CD4-positive, CD25-positive, alpha-beta regulatory T cell (primary cell): ENCODE measurements at regions not wholly inside any gene's neighbourhood (a gene's known extent, or its start where the extent isn't known, plus 50 kb on each side); places are given as distances from the start of the nearest gene placed in this dataset.

Experiments
- ATAC-seq, 2 donors: fragments of 150-1000 bp; cut with Tn5 transposase; one replicate each; pipeline ENCODE4 v1.10.0; 2021; ENCODE audit warnings: low read depth in 2 of 2, moderate number of reproducible peaks in 2 of 2, moderate library complexity in 1 of 2
- DNase-seq, 3 donors: peaks; one replicate each; pipeline versions ENCODE4 v3.0.0 to v3.0.0-alpha.2; 2012 to 2022; ENCODE audit warnings: mixed read lengths in 1 of 3
- H3K27ac ChIP-seq: one replicate; pipeline ENCODE4 v1.7.0; 2013; ENCODE audit warnings: mild to moderate bottlenecking, low read length; ENCODE audit not compliant: insufficient read depth, poor library complexity, severe bottlenecking
- H3K27me3 ChIP-seq: one replicate; pipeline ENCODE4 v1.7.0; 2013; ENCODE audit warnings: low read length; ENCODE audit not compliant: control insufficient read depth, insufficient read depth
- H3K36me3 ChIP-seq: one replicate; pipeline ENCODE4 v1.7.0; 2013; ENCODE audit warnings: mild to moderate bottlenecking, low read length, moderate library complexity; ENCODE audit not compliant: control insufficient read depth, insufficient read depth
- H3K4me1 ChIP-seq: 2 replicates; pipeline ENCODE4 v1.7.0; 2013; ENCODE audit warnings: mild to moderate bottlenecking, low read length; ENCODE audit not compliant: insufficient read depth, control insufficient read depth, poor library complexity, severe bottlenecking
- H3K4me3 ChIP-seq: one replicate; pipeline ENCODE4 v1.7.0; 2013; ENCODE audit warnings: low read depth, mild to moderate bottlenecking, low read length, moderate library complexity
- H3K9me3 ChIP-seq, 2 experiments: 1 replicate in 1 of 2; 2 replicates in 1 of 2; pipeline ENCODE4 v1.7.0; 2013; ENCODE audit warnings: low read length in 2 of 2, mild to moderate bottlenecking in 1 of 2, moderate library complexity in 1 of 2; ENCODE audit not compliant: control insufficient read depth in 2 of 2
- H3K27ac Mint-ChIP-seq, 3 donors: one replicate each; pipeline ENCODE4 v1.8.0; 2020 to 2022; ENCODE audit warnings: mild to moderate bottlenecking in 3 of 3, mixed read lengths in 3 of 3, moderate library complexity in 2 of 3
- H3K27me3 Mint-ChIP-seq: one replicate; pipeline ENCODE4 v1.8.0; 2022; ENCODE audit warnings: mild to moderate bottlenecking, mixed read lengths
- H3K36me3 Mint-ChIP-seq: one replicate; pipeline ENCODE4 v1.8.0; 2020; ENCODE audit warnings: mixed read lengths
- H3K4me1 Mint-ChIP-seq, 4 donors: one replicate each; pipeline ENCODE4 v1.8.0; 2020 to 2022; ENCODE audit warnings: mixed read lengths in 4 of 4, mild to moderate bottlenecking in 1 of 4
- H3K4me3 Mint-ChIP-seq, 4 donors: one replicate each; pipeline ENCODE4 v1.8.0; 2020 to 2022; ENCODE audit warnings: mild to moderate bottlenecking in 4 of 4, mixed read lengths in 4 of 4, moderate library complexity in 3 of 4
- H3K9me3 Mint-ChIP-seq, 7 donors: one replicate each; pipeline ENCODE4 v1.8.0; 2020 to 2022; ENCODE audit warnings: mixed read lengths in 7 of 7, mild to moderate bottlenecking in 3 of 7, moderate library complexity in 2 of 7

- ATAC-seq = no peak
- Mint-ChIP-seq H3K27ac (no peak overlapping the region), H3K4me1 (no peaks in the 10 kb centered on the region), H3K9me3 (peaks cover 0 to 9% (median 6%) of the 10 kb centered on the region in 7 donors), H3K4me3 (no peak overlapping the region), H3K27me3 (peaks cover 4% of the 10 kb centered on the region), H3K36me3 (no peaks in the 10 kb centered on the region)
- DNase-seq = no peak
- Histone ChIP-seq H3K9me3 (no peaks in the 10 kb centered on the region), H3K4me1 (no peaks in the 10 kb centered on the region), H3K27me3 (no peaks in the 10 kb centered on the region), H3K4me3 (no peak overlapping the region), H3K36me3 (no peaks in the 10 kb centered on the region), H3K27ac (no peak overlapping the region)
Observed at GRCh38 chr16:49009204-49009603, 272.4 kb downstream of the CBLN1 start.

GRCh38 chr16:49003992-49004391 is 277.6 kb downstream of the CBLN1 start:
- Histone ChIP-seq H3K4me1 (no peaks in the 10 kb centered on the region), H3K4me3 (no peak overlapping the region), H3K9me3 (no peaks in the 10 kb centered on the region), H3K27ac (no peak overlapping the region), H3K36me3 (no peaks in the 10 kb centered on the region), H3K27me3 (no peaks in the 10 kb centered on the region)
- Mint-ChIP-seq H3K27ac (no peak overlapping the region), H3K4me1 (no peaks in the 10 kb centered on the region), H3K27me3 (no peaks in the 10 kb centered on the region), H3K4me3 (no peak overlapping the region), H3K36me3 (no peaks in the 10 kb centered on the region), H3K9me3 (peaks cover 0 to 9% (median 4%) of the 10 kb centered on the region in 7 donors)
- DNase-seq (no peak), ATAC-seq (no peak)

- H3K36me3 Mint-ChIP-seq = no peaks in the 10 kb centered on the region
- Histone ChIP-seq H3K4me1 (no peaks in the 10 kb centered on the region), H3K36me3 (no peaks in the 10 kb centered on the region), H3K27ac (no peak overlapping the region), H3K27me3 (no peaks in the 10 kb centered on the region), H3K4me3 (no peak overlapping the region), H3K9me3 (no peaks in the 10 kb centered on the region)
- ATAC-seq (no peak), DNase-seq (no peak)
- H3K27ac Mint-ChIP-seq = no peak overlapping the region
- H3K4me3 Mint-ChIP-seq = no peak overlapping the region
- no peaks in the 10 kb centered on the region for H3K4me1 Mint-ChIP-seq
- H3K9me3 Mint-ChIP-seq = peaks cover 0 to 9% (median 4%) of the 10 kb centered on the region in 7 donors
- H3K27me3 Mint-ChIP-seq = no peaks in the 10 kb centered on the region
Observed at GRCh38 chr16:49003022-49003421, 278.6 kb downstream of the CBLN1 start.

GRCh38 chr16:49000594-49000993 is 281.0 kb downstream of the CBLN1 start:
- no peak overlapping the region for H3K4me3 Mint-ChIP-seq
- H3K27me3 Mint-ChIP-seq = no peaks in the 10 kb centered on the region
- no peaks in the 10 kb centered on the region for H3K4me1 ChIP-seq
- H3K9me3 Mint-ChIP-seq = peaks cover 0 to 11% (median 1%) of the 10 kb centered on the region in 7 donors
- no peak overlapping the region for H3K4me3 ChIP-seq
- H3K9me3 ChIP-seq = no peaks in the 10 kb centered on the region
- H3K36me3 Mint-ChIP-seq = no peaks in the 10 kb centered on the region
- ATAC-seq = no peak
- H3K27ac Mint-ChIP-seq = no peak overlapping the region
- H3K27ac ChIP-seq = no peak overlapping the region
- H3K27me3 ChIP-seq = no peaks in the 10 kb centered on the region
- H3K36me3 ChIP-seq = no peaks in the 10 kb centered on the region
- no peak for DNase-seq
- no peaks in the 10 kb centered on the region for H3K4me1 Mint-ChIP-seq

GRCh38 chr16:48999508-48999907 is 282.1 kb downstream of the CBLN1 start:
- H3K4me3 ChIP-seq = no peak overlapping the region
- ATAC-seq (no peak), DNase-seq (no peak)
- Mint-ChIP-seq H3K27ac (peak overlapping the region in 1 of 3 donors; percentile 70), H3K4me1 (no peaks in the 10 kb centered on the region), H3K27me3 (no peaks in the 10 kb centered on the region), H3K9me3 (peaks cover 0 to 9% (median 0%) of the 10 kb centered on the region in 7 donors), H3K4me3 (no peak overlapping the region), H3K36me3 (no peaks in the 10 kb centered on the region)
- no peaks in the 10 kb centered on the region for H3K27me3 ChIP-seq
- no peaks in the 10 kb centered on the region for H3K36me3 ChIP-seq
- H3K4me1 ChIP-seq = no peaks in the 10 kb centered on the region
- H3K27ac ChIP-seq = no peak overlapping the region
- no peaks in the 10 kb centered on the region for H3K9me3 ChIP-seq

- Histone ChIP-seq H3K36me3 (no peaks in the 10 kb centered on the region), H3K4me3 (no peak overlapping the region), H3K27me3 (no peaks in the 10 kb centered on the region), H3K27ac (no peak overlapping the region), H3K9me3 (no peaks in the 10 kb centered on the region), H3K4me1 (no peaks in the 10 kb centered on the region)
- DNase-seq = no peak
- Mint-ChIP-seq H3K4me1 (no peaks in the 10 kb centered on the region), H3K36me3 (no peaks in the 10 kb centered on the region), H3K4me3 (no peak overlapping the region), H3K27ac (peak overlapping the region in 1 of 3 donors; percentile 70), H3K9me3 (peaks cover 0 to 9% (median 0%) of the 10 kb centered on the region in 7 donors), H3K27me3 (no peaks in the 10 kb centered on the region)
- ATAC-seq = no peak
Observed at GRCh38 chr16:48999044-48999443, 282.6 kb downstream of the CBLN1 start.

GRCh38 chr16:48997946-48998345 is 283.7 kb downstream of the CBLN1 start:
- no peak overlapping the region for H3K27ac ChIP-seq
- H3K4me3 Mint-ChIP-seq = no peak overlapping the region
- H3K4me1 ChIP-seq = no peaks in the 10 kb centered on the region
- no peak for ATAC-seq
- H3K36me3 Mint-ChIP-seq = no peaks in the 10 kb centered on the region
- H3K4me1 Mint-ChIP-seq = no peaks in the 10 kb centered on the region
- DNase-seq = no peak
- peak overlapping the region in 1 of 3 donors; percentile 32 for H3K27ac Mint-ChIP-seq
- H3K36me3 ChIP-seq = no peaks in the 10 kb centered on the region
- no peak overlapping the region for H3K4me3 ChIP-seq
- H3K27me3 ChIP-seq = no peaks in the 10 kb centered on the region
- peaks cover 0 to 9% (median 0%) of the 10 kb centered on the region in 7 donors for H3K9me3 Mint-ChIP-seq
- H3K9me3 ChIP-seq = no peaks in the 10 kb centered on the region
- no peaks in the 10 kb centered on the region for H3K27me3 Mint-ChIP-seq

GRCh38 chr16:48997081-48997615 is 284.5 kb downstream of the CBLN1 start:
- no peak overlapping the region for H3K27ac ChIP-seq
- H3K27me3 Mint-ChIP-seq = no peaks in the 10 kb centered on the region
- no peaks in the 10 kb centered on the region for H3K36me3 Mint-ChIP-seq
- ATAC-seq = no peak
- no peak overlapping the region for H3K4me3 ChIP-seq
- H3K4me1 Mint-ChIP-seq = no peaks in the 10 kb centered on the region
- H3K4me3 Mint-ChIP-seq = no peak overlapping the region
- H3K4me1 ChIP-seq = no peaks in the 10 kb centered on the region
- H3K27ac Mint-ChIP-seq = no peak overlapping the region
- H3K9me3 ChIP-seq = no peaks in the 10 kb centered on the region
- no peaks in the 10 kb centered on the region for H3K36me3 ChIP-seq
- no peaks in the 10 kb centered on the region for H3K27me3 ChIP-seq
- DNase-seq = no peak
- H3K9me3 Mint-ChIP-seq = peaks cover 0 to 9% (median 0%) of the 10 kb centered on the region in 7 donors
